GM23338 (cell line): ENCODE measurements at regions not wholly inside any gene's neighbourhood (a gene's known extent, or its start where the extent isn't known, plus 50 kb on each side); places are given as distances from the start of the nearest gene placed in this dataset.

ENCODE experiments used
- ATAC-seq: fragments of 200-7000 bp; cut with Tn5 transposase; 3 replicates; pipeline ENCODE4 v1.9.1; 2020
- DNase-seq: peaks from one replicate; pipeline ENCODE4 v3.0.0-alpha.2; 2015; ENCODE audit warnings: low spot score
- H2AFZ ChIP-seq: fragments of 200-600 bp; sonication (generic); 2 replicates; pipeline ENCODE4 v1.8.0; 2016; ENCODE audit warnings: antibody characterized with exemption, mild to moderate bottlenecking, moderate library complexity
- H3F3A ChIP-seq: fragments of 200-600 bp; sonication (generic); replicated peaks from 2 replicates; pipeline ENCODE4 v1.8.0; 2017; ENCODE audit warnings: antibody characterized with exemption, mixed run types, low read depth
- H3K27ac ChIP-seq: fragments of 200-600 bp; sonication (generic); 2 replicates; pipeline ENCODE4 v1.6.1; 2016; ENCODE audit warnings: low read depth
- H3K27me3 ChIP-seq: fragments of 200-600 bp; sonication (generic); 2 replicates; pipeline ENCODE4 v1.8.0; 2016; ENCODE audit warnings: mild to moderate bottlenecking, mixed run types, moderate library complexity; ENCODE audit not compliant: insufficient read depth
- H3K36me3 ChIP-seq: fragments of 200-600 bp; sonication (generic); 2 replicates; pipeline ENCODE4 v1.8.0; 2016; ENCODE audit warnings: mild to moderate bottlenecking; ENCODE audit not compliant: insufficient read depth
- H3K4me1 ChIP-seq: fragments of 200-600 bp; sonication (generic); 2 replicates; pipeline ENCODE4 v1.8.0; 2016; ENCODE audit warnings: mild to moderate bottlenecking, moderate library complexity; ENCODE audit not compliant: insufficient read depth
- H3K4me2 ChIP-seq: fragments of 200-600 bp; sonication (generic); 2 replicates; pipeline ENCODE4 v1.7.1; 2017; ENCODE audit warnings: mixed run types
- H3K4me3 ChIP-seq: fragments of 200-600 bp; sonication (generic); 2 replicates; pipeline ENCODE4 v1.6.1; 2016; ENCODE audit warnings: mixed run types
- H3K79me2 ChIP-seq: fragments of 200-600 bp; sonication (generic); replicated peaks from 2 replicates; pipeline ENCODE4 v1.8.0; 2017; ENCODE audit warnings: mild to moderate bottlenecking; ENCODE audit not compliant: insufficient read depth
- H3K9me2 ChIP-seq: fragments of 200-600 bp; sonication (generic); 2 replicates; pipeline ENCODE4 v1.8.0; 2017; ENCODE audit not compliant: insufficient read depth
- H4K20me1 ChIP-seq: fragments of 200-600 bp; sonication (generic); replicated peaks from 2 replicates; pipeline ENCODE4 v1.8.0; 2017; ENCODE audit warnings: mild to moderate bottlenecking; ENCODE audit not compliant: insufficient read depth
- H3K27ac Mint-ChIP-seq: 2 replicates; pipeline ENCODE4 v1.8.0; 2020; ENCODE audit warnings: inconsistent platforms, mild to moderate bottlenecking, moderate library complexity, mixed read lengths
- H3K27me3 Mint-ChIP-seq: 3 replicates; pipeline ENCODE4 v1.8.0; 2022; ENCODE audit warnings: low read depth, mild to moderate bottlenecking, moderate library complexity, mixed read lengths, inconsistent platforms; ENCODE audit not compliant: insufficient read depth, poor library complexity
- H3K36me3 Mint-ChIP-seq: 3 replicates; pipeline ENCODE4 v1.8.0; 2021; ENCODE audit warnings: low read depth, mild to moderate bottlenecking, inconsistent platforms, moderate library complexity, mixed read lengths
- H3K4me1 Mint-ChIP-seq: 3 replicates; pipeline ENCODE4 v1.8.0; 2020; ENCODE audit warnings: mild to moderate bottlenecking, inconsistent platforms, mixed read lengths
- H3K4me3 Mint-ChIP-seq: 3 replicates; pipeline ENCODE4 v1.8.0; 2021; ENCODE audit warnings: moderate library complexity, mild to moderate bottlenecking, inconsistent platforms, mixed read lengths
- H3K9me3 Mint-ChIP-seq: 3 replicates; pipeline ENCODE4 v1.8.0; 2020; ENCODE audit warnings: moderate library complexity, mild to moderate bottlenecking, inconsistent platforms, mixed read lengths
- CREB1 ChIP-seq: fragments of 250-450 bp; sonication (Bioruptor Pico); IDR thresholded peaks from 2 replicates; pipeline ENCODE4 v1.5.0; 2020; ENCODE audit warnings: low read depth, mild to moderate bottlenecking, moderate library complexity
- ETS1 ChIP-seq: IDR thresholded peaks from 2 replicates; pipeline ENCODE4 v1.6.1; 2016; ENCODE audit warnings: antibody characterized with exemption
- EZH2 ChIP-seq: fragments of 200-600 bp; sonication (generic); IDR thresholded peaks from one replicate; pipeline ENCODE4 v1.8.0; 2017; ENCODE audit warnings: antibody characterized with exemption, mild to moderate bottlenecking, low read depth; ENCODE audit not compliant: unreplicated experiment
- EZH2phosphoT487 ChIP-seq: fragments of 200-600 bp; sonication (generic); IDR thresholded peaks from one replicate; pipeline ENCODE4 v1.8.1; 2018; ENCODE audit warnings: antibody characterized with exemption; ENCODE audit not compliant: unreplicated experiment
- JUNB ChIP-seq: IDR thresholded peaks from one replicate; pipeline ENCODE4 v1.6.1; 2016; ENCODE audit warnings: antibody characterized with exemption; ENCODE audit not compliant: unreplicated experiment
- NANOG ChIP-seq: IDR thresholded peaks from 2 replicates; pipeline ENCODE4 v1.6.1; 2016; ENCODE audit warnings: antibody characterized with exemption, borderline replicate concordance
- POLR2AphosphoS5 ChIP-seq: IDR thresholded peaks from 2 replicates; pipeline ENCODE4 v1.6.1; 2016; ENCODE audit warnings: antibody characterized with exemption, low read depth
- STAT1 ChIP-seq: IDR thresholded peaks from one replicate; pipeline ENCODE4 v1.6.1; 2016; ENCODE audit warnings: antibody characterized with exemption; ENCODE audit not compliant: unreplicated experiment
- ZNF114 ChIP-seq: fragments of 250-450 bp; sonication (Bioruptor Pico); IDR thresholded peaks from 2 replicates; pipeline ENCODE4 v1.5.0; 2020; ENCODE audit warnings: mild to moderate bottlenecking, moderate library complexity
- ZNF331 ChIP-seq: fragments of 250-450 bp; sonication (Bioruptor Pico); IDR thresholded peaks from 2 replicates; pipeline ENCODE4 v1.5.0; 2020; ENCODE audit warnings: low read depth, mild to moderate bottlenecking, moderate library complexity
- ZNF462 ChIP-seq: fragments of 250-450 bp; sonication (Bioruptor Pico); IDR thresholded peaks from 2 replicates; pipeline ENCODE4 v1.5.0; 2020; ENCODE audit warnings: mild to moderate bottlenecking, moderate library complexity
- TF ChIP-seq, protein P1 (sequence below): IDR thresholded peaks from one replicate; pipeline ENCODE4 v1.6.1; 2018; ENCODE audit warnings: antibody characterized with exemption; ENCODE audit not compliant: unreplicated experiment
- TF ChIP-seq, protein P2 (sequence below), 2 experiments: fragments of 200-600 bp in 1 of 2; sonication (generic) in 1 of 2; conservative IDR thresholded peaks; 2 replicates each; pipeline versions ENCODE4 v1.5.1 to v1.6.1; 2016 to 2017; ENCODE audit warnings: antibody characterized with exemption in 2 of 2, low read depth in 2 of 2, mild to moderate bottlenecking in 2 of 2, moderate library complexity in 1 of 2

GRCh38 chrX:40283981-40284380, 186.2 kb upstream of the BCOR start:
- Mint-ChIP-seq H3K9me3 (peaks cover 5% of the 10 kb centered on the region; the same call in 2 of the 3 replicates), H3K4me3 (no peak overlapping the region), H3K27me3 (peaks cover 8% of the 10 kb centered on the region), H3K36me3 (peaks cover 4% of the 10 kb centered on the region; the same call in 1 of the 3 replicates), H3K4me1 (peaks cover 17% of the 10 kb centered on the region), H3K27ac (no peak overlapping the region)
- DNase-seq (no peak), ATAC-seq (no peak)
- Histone ChIP-seq H3K27me3 (no peaks in the 10 kb centered on the region), H4K20me1 (no peaks in the 10 kb centered on the region), H3K9me2 (no peaks in the 10 kb centered on the region), H2AFZ (no peak overlapping the region), H3K79me2 (no peaks in the 10 kb centered on the region), H3K4me1 (no peaks in the 10 kb centered on the region; the same call in 1 of the 2 replicates), H3K36me3 (no peaks in the 10 kb centered on the region), H3K27ac (no peak overlapping the region), H3K4me3 (no peak overlapping the region), H3F3A (no peaks in the 10 kb centered on the region), H3K4me2 (no peak overlapping the region)
- TF ChIP-seq NANOG (no peak), POLR2AphosphoS5 (no peak), JUNB (no peak), STAT1 (no peak), EZH2phosphoT487 (no peak), ZNF331 (no peak), ETS1 (no peak), EZH2 (no peak), ZNF114 (CRISPR knock-in tag) (no peak), CREB1 (CRISPR knock-in tag) (no peak), ZNF462 (CRISPR knock-in tag) (no peak)
- TF ChIP-seq, protein P1, sequence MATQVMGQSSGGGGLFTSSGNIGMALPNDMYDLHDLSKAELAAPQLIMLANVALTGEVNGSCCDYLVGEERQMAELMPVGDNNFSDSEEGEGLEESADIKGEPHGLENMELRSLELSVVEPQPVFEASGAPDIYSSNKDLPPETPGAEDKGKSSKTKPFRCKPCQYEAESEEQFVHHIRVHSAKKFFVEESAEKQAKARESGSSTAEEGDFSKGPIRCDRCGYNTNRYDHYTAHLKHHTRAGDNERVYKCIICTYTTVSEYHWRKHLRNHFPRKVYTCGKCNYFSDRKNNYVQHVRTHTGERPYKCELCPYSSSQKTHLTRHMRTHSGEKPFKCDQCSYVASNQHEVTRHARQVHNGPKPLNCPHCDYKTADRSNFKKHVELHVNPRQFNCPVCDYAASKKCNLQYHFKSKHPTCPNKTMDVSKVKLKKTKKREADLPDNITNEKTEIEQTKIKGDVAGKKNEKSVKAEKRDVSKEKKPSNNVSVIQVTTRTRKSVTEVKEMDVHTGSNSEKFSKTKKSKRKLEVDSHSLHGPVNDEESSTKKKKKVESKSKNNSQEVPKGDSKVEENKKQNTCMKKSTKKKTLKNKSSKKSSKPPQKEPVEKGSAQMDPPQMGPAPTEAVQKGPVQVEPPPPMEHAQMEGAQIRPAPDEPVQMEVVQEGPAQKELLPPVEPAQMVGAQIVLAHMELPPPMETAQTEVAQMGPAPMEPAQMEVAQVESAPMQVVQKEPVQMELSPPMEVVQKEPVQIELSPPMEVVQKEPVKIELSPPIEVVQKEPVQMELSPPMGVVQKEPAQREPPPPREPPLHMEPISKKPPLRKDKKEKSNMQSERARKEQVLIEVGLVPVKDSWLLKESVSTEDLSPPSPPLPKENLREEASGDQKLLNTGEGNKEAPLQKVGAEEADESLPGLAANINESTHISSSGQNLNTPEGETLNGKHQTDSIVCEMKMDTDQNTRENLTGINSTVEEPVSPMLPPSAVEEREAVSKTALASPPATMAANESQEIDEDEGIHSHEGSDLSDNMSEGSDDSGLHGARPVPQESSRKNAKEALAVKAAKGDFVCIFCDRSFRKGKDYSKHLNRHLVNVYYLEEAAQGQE, result no peak
- TF ChIP-seq, protein P2, sequence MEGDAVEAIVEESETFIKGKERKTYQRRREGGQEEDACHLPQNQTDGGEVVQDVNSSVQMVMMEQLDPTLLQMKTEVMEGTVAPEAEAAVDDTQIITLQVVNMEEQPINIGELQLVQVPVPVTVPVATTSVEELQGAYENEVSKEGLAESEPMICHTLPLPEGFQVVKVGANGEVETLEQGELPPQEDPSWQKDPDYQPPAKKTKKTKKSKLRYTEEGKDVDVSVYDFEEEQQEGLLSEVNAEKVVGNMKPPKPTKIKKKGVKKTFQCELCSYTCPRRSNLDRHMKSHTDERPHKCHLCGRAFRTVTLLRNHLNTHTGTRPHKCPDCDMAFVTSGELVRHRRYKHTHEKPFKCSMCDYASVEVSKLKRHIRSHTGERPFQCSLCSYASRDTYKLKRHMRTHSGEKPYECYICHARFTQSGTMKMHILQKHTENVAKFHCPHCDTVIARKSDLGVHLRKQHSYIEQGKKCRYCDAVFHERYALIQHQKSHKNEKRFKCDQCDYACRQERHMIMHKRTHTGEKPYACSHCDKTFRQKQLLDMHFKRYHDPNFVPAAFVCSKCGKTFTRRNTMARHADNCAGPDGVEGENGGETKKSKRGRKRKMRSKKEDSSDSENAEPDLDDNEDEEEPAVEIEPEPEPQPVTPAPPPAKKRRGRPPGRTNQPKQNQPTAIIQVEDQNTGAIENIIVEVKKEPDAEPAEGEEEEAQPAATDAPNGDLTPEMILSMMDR (conservative IDR thresholded peaks at IDR 0.05; ENCODE audit: low read depth in 2 of 2), result no peak
